ENCODE measurements at regions not wholly inside any gene's neighbourhood (a gene's known extent, or its start where the extent isn't known, plus 50 kb on each side); places are given as distances from the start of the nearest gene placed in this dataset.
A peak's percentile ranks its signal among the peaks of the same experiment; 100 is the strongest.

GRCh38 chr11:91800208-91800914 lies 424.3 kb upstream of the FAT3 start:
- DNase-seq, result peak; percentile 35

GRCh38 chr11:91798240-91798639 lies 426.4 kb upstream of the FAT3 start:
- no peak for DNase-seq

DNA sequence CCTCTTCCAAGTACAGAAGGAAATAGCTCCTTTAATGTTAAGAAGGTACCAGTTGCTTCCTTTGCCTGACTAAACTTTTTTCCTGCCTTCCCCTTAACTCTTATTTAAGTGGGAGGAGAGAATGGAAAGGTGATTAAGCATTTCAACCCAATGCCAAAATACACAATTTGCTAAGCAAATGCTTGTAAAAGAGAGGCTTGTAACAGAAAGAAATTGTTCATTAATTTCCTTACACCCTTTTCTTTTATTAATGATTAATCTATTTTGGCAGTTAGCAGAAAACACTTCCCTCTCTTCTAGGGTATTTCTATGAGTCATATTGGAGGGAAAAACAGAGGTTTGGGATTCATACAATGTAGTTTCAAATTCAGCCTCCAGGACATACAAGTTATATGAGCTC lies 427.6 kb upstream of the FAT3 start:
- DNase-seq, result no peak

- DNase-seq, result no peak
Observed at GRCh38 chr11:91795139-91795887, 429.3 kb upstream of the FAT3 start.

DNA sequence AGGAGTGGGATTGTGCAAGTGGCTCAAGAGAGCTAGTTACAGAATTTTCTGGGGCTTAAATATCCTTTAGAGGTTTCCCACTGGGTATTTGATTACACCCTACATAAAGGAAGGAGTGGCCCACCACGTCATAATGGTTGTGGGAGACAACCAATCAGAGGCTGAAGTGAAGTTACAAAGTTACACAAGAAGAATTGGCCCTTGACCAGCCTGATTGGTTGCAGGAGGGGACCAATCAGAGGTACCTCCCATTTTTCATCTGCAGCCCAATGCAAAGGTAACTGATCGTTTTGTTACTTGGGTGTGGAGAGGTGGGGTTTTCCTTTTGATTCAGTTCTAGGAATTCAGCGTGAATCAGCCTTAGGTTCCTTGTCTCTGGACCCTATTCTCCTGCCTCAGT lies 430.5 kb upstream of the FAT3 start:
- DNase-seq, result no peak

- no peak for DNase-seq
Observed at GRCh38 chr11:91792779-91793262, 431.8 kb upstream of the FAT3 start.

- no peak for DNase-seq
Observed at GRCh38 chr11:91791171-91791468, 433.5 kb upstream of the FAT3 start.

- peak; percentile 33 for DNase-seq
Observed at GRCh38 chr11:91790346-91791170, 434.1 kb upstream of the FAT3 start.

GRCh38 chr11:91788764-91789163 lies 435.9 kb upstream of the FAT3 start:
- no peak for DNase-seq

DNA sequence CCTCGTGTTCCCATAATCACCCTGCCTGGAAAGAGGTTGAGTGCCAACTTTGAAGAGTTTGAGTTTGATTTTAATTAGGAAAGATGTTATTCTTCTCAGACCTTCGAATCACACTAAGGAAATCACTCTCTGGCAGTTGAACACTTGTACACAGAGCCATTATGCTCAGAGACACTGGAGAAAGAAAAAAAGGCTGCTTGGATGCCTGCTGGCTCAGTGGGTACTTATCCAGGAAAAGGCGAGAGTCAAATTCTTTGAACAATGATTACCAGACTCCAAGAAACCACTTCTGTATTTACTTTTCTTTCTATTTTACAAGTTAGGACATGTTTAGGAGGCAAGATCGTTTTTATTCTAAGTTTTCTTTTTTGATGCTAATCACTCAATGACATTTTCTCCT lies 438.5 kb upstream of the FAT3 start:
- DNase-seq, result no peak

DNA sequence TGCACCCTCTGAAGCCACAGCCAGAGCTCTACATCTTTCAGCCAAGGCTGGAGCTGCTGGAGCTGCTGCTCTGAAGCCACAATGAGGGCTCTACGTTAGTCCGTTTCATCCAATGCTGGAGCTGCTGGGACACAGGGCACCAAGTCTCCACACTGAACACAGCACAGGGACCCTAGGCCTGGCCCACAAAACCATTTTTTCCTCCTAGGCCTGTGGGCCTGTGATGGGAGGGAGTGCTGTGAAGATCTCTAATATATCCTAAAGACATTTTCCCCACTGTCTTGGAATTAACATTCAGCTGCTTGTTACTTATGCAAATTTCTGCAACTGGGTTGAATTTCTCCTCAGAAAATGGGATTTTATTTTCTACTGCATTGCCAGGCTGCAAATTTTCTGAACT lies 441.4 kb upstream of the FAT3 start:
- DNase-seq, result no peak

- no peak for DNase-seq
Observed at GRCh38 chr11:91778758-91779157, 445.9 kb upstream of the FAT3 start.

DNA sequence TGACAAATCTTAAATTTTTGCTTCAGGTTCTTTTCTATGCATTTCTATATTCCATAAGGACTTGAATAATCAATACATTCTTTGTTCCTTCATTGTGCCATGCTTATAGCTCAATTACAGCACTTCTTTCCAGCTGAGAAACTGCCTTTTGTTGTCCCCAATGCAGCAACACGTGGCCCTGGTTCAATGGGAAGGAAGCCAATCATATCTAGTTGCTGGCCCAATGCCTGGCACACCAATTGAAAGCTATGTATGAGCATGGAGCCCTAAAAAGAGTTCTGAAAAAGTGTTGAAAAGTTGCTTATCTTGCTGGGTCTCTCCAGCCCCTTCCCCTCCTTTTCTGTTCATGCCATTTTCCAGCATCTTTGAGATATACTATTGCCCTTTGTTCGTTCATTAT lies 448.0 kb upstream of the FAT3 start:
- DNase-seq, result no peak

GRCh38 chr11:91773090-91773489 lies 451.5 kb upstream of the FAT3 start:
- peak; percentile 45 for DNase-seq

- no peak for DNase-seq
Observed at GRCh38 chr11:91771961-91772360, 452.7 kb upstream of the FAT3 start.

DNA sequence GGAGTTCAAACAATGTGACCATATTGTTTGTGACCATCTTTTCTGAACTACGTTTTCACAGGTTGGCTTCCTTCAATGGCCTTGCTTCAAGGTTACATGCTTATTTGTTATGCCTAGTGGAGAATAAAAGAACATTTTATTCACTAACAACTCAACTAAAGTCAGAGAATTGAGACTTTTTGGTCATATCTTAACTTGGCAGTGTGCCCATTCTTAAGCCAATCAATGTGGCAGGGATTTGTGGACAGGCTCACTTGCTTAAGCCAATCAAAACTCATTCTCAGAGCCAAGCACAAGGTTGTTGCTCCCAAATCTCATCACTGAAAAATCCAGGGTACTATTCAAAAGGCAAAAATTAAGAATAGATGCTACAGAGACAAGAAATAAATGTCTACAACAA lies 455.8 kb upstream of the FAT3 start:
- no peak for DNase-seq

GRCh38 chr11:91763331-91763730 lies 461.3 kb upstream of the FAT3 start:
- DNase-seq, result no peak

DNA sequence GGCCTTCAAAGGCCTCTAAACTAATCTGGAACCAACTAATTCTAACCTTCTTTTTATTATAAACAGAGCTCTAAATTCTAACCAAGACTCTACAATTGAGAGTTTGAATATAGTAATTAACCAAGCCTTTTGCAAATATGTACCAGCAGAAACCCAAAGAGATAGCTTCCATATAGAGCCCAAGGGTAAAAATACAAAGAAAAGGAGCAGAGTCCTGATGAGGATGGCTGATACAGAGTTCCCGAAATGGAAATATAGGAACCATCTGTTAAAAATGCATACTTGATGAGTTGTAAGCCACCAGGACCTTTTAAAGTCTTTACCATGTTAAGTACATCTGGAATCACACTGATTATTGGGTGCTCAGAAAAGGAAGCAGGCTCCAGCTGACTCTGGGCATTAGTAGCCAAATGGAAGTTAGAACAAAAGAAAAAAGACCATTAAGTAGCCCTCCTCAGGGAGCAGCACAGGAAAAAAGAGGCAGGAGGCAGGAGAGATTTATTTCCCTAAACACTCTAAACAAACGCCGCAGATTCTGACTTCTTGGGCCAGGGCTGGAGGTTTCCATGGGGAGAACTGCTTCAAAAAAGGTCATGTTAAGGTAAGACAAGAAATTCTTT lies 463.1 kb upstream of the FAT3 start:
- no peak for DNase-seq

DNA sequence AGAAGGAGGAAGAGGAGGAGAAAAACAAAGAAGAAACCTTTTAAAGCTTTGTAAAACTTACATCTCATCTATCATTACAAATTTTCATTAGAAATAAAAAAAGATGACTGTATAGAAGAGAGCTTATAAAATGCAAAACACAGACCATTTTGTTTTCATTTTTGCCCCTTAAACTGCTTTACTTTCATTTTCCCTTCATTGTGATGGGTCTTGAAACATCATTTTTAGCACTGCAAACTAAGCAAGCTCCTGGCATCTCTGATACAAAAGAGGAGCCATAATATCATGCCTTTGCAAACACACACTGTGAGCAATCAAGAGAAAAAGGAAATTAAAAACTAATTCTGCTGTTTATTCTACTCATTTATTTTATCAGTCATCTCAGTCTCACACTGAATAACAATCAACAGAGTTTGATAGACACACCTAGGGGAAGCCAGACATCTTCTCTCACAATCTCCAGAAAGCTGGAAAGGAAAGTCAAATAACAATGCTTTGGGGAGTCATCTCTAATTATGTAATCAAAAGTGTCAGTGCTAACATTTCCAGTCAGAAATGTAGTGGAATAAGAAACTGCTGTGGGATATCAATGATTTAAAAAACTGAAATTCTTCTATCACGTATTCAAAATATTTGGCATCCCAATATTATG lies 467.7 kb upstream of the FAT3 start:
- DNase-seq, result no peak

- no peak for DNase-seq
Observed at GRCh38 chr11:91755951-91756707, 468.5 kb upstream of the FAT3 start.

DNA sequence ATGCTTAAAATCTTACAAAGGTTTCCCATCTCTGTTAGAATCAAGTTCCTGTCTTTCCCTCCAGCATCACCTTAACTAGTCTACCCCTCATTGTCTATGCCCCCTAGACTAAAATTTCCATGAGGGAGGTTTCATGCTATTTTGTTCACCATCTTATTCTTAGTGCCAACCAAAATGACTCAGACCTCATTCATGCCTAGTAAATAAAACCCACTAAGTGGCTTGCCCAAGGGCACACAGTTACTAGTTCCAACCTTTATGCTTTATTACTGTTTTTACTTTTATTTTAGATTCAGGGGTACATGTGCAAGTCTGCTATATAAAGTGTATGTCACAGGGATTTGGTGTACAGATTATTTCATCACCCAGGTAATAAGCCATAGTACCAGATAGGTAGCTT lies 469.1 kb upstream of the FAT3 start:
- no peak for DNase-seq

DNA sequence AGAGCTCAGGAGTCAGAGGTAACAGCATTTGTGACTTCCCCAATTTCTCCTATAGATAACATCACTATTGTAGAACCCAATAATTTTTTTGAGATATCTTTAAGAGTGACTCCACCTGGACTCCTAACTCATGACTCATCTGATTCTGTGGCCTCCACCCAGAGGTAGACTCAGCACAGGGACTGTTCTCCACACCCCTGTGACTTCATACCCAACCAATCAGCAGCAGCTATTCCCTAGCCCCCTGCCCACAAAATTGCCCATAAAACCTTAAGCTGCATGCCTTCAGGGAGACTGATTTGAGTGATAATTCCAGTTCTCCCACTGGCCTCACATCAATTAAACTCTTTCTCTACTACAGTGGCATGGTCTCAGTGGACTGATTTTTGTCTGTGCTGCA lies 475.4 kb upstream of the FAT3 start:
- no peak for DNase-seq

Measured in fibroblast of skin of abdomen (primary cell).